ENCODE measurements at regions not wholly inside any gene's neighbourhood (a gene's known extent, or its start where the extent isn't known, plus 50 kb on each side); places are given as distances from the start of the nearest gene placed in this dataset.

GRCh38 chr20:6685181-6685582 is 82.3 kb upstream of the BMP2 start:
- TF ChIP-seq CREB1 (CRISPR knock-in tag; IDR thresholded peaks at IDR 0.05) (no peak), TCF7 (CRISPR knock-in tag; IDR thresholded peaks at IDR 0.05; ENCODE audit: low read depth) (no peak)
